ENCODE measurements at regions not wholly inside any gene's neighbourhood (a gene's known extent, or its start where the extent isn't known, plus 50 kb on each side); places are given as distances from the start of the nearest gene placed in this dataset.
"Not testable (repeated sequence)": the region's sequence is repeated elsewhere in the genome, so short reads cannot be mapped to it uniquely, and the experiment has no call there.

DNA sequence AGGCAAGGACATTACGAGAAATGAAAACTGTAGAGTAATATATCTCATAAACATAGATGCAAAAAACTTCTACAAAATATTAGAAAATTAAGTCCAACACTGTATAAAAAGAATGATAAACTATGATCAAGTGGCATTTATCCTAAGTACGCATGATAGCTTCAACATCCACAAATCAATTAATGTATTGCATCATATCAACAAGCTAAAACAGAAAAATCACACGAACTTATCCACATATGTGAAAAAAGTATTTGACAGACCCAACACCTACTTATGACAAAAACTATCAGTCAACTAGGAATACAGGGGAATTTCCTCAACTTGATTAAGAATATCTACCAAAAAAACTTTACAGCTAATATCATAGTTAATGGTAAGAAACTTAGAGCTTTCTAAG is 129.9 kb upstream of the ALG10 start:
- H3K9me2 ChIP-seq (replicated peaks; ENCODE audit: insufficient read depth, low read length): 0 out of 2 replicates have a peak, but pooled peaks cover 3% of the 10 kb centered on the region
- no peak for DNase-seq
- no peak overlapping the region for H3K4me3 ChIP-seq (ENCODE audit: low read length)
- no peaks in the 10 kb centered on the region for H3K4me1 ChIP-seq (ENCODE audit: low read length)
- no peak overlapping the region for H3K27ac ChIP-seq (ENCODE audit: low read length)
- no peak overlapping the region for H3K4me2 ChIP-seq (ENCODE audit: low read depth, low read length, poor library complexity, severe bottlenecking)
- H2AFZ ChIP-seq (ENCODE audit: low read length): no peak overlapping the region
- no peaks in the 10 kb centered on the region for H3K27me3 ChIP-seq (ENCODE audit: low read length)
- no peak overlapping the region for H3K9ac ChIP-seq (ENCODE audit: low read length)
- no peaks in the 10 kb centered on the region for H4K20me1 ChIP-seq (ENCODE audit: insufficient read depth, low read depth, low read length)
- H3K9me3 ChIP-seq (ENCODE audit: low read length): no peaks in the 10 kb centered on the region
- H3K36me3 ChIP-seq (ENCODE audit: insufficient read depth, low read length): no peaks in the 10 kb centered on the region
- H3K79me2 ChIP-seq (ENCODE audit: low read length): no peaks in the 10 kb centered on the region

DNA sequence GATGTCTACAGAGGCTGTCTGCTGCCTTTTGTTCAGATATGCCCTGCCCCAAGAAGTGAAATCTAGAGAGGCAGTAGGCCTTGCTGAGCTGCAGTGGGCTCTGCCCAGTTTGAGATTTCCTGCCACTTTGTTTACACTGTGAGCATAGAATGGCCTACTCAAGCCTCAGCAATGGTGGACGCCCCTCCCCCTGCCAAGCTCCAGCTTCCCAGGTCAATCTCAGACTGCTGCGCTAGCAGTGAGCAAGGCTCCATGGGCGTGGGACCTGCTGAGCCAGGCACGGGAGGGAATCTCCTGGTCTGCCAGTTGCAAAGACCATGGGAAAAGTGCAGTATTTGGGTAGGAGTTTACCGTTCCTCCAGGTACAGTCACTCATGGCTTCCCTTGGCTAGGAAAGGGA is 101.8 kb upstream of the ALG10 start:
- not testable (repeated sequence) for H3K36me3 ChIP-seq (ENCODE audit: insufficient read depth, low read length); H2AFZ ChIP-seq (ENCODE audit: low read length); DNase-seq; H3K27me3 ChIP-seq (ENCODE audit: low read length); H3K79me2 ChIP-seq (ENCODE audit: low read length); H3K9me2 ChIP-seq (replicated peaks; ENCODE audit: insufficient read depth, low read length); H3K9me3 ChIP-seq (ENCODE audit: low read length); H3K27ac ChIP-seq (ENCODE audit: low read length); H3K4me2 ChIP-seq (ENCODE audit: low read depth, low read length, poor library complexity, severe bottlenecking); H3K9ac ChIP-seq (ENCODE audit: low read length); H3K4me1 ChIP-seq (ENCODE audit: low read length); H4K20me1 ChIP-seq (ENCODE audit: insufficient read depth, low read depth, low read length); H3K4me3 ChIP-seq (ENCODE audit: low read length)

DNA sequence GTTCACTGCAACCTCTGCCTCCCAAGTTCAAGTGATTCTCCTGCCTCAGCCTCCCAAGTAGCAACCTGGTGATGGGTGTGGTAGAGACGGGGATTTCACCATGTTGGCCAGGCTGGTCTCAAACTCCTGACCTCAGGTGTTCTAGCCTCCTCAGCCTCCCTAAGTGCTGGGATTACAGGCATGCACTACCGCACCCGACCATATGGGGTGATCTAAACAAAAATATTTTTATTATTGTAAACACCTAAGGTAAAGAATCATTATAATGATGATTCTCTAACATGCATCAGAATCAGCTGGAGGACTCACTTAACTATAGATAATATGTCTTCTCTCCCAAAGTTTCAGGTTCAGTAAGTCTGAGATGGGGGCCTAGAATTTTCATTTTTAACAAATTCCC is 96.2 kb upstream of the ALG10 start:
- DNase-seq: no peak
- Histone ChIP-seq H3K9me2 (replicated peaks; ENCODE audit: insufficient read depth, low read length) (no peaks in the 10 kb centered on the region), H3K36me3 (ENCODE audit: insufficient read depth, low read length) (no peaks in the 10 kb centered on the region), H3K4me3 (ENCODE audit: low read length) (no peak overlapping the region), H3K27ac (ENCODE audit: low read length) (no peak overlapping the region), H3K4me2 (ENCODE audit: low read depth, low read length, poor library complexity, severe bottlenecking) (no peak overlapping the region), H2AFZ (ENCODE audit: low read length) (no peak overlapping the region), H3K4me1 (ENCODE audit: low read length) (no peaks in the 10 kb centered on the region), H3K9me3 (ENCODE audit: low read length) (peaks cover 7% of the 10 kb centered on the region; the same call in 1 of the 2 replicates), H3K9ac (ENCODE audit: low read length) (no peak overlapping the region), H3K79me2 (ENCODE audit: low read length) (no peaks in the 10 kb centered on the region), H3K27me3 (ENCODE audit: low read length) (no peaks in the 10 kb centered on the region), H4K20me1 (ENCODE audit: insufficient read depth, low read depth, low read length) (no peaks in the 10 kb centered on the region)

- not testable (repeated sequence) for H3K9me2 ChIP-seq (replicated peaks; ENCODE audit: insufficient read depth, low read length); H3K4me2 ChIP-seq (ENCODE audit: low read depth, low read length, poor library complexity, severe bottlenecking); H3K4me1 ChIP-seq (ENCODE audit: low read length); H3K79me2 ChIP-seq (ENCODE audit: low read length); H3K9me3 ChIP-seq (ENCODE audit: low read length); H3K27ac ChIP-seq (ENCODE audit: low read length); H3K27me3 ChIP-seq (ENCODE audit: low read length); H2AFZ ChIP-seq (ENCODE audit: low read length); H3K4me3 ChIP-seq (ENCODE audit: low read length); DNase-seq; H4K20me1 ChIP-seq (ENCODE audit: insufficient read depth, low read depth, low read length); H3K36me3 ChIP-seq (ENCODE audit: insufficient read depth, low read length); H3K9ac ChIP-seq (ENCODE audit: low read length)
Observed at GRCh38 chr12:33937669-33938068, 84.6 kb upstream of the ALG10 start.

- H3K36me3 ChIP-seq (ENCODE audit: insufficient read depth, low read length): no peaks in the 10 kb centered on the region
- DNase-seq: no peak
- H3K9ac ChIP-seq (ENCODE audit: low read length): no peak overlapping the region
- H3K9me3 ChIP-seq (ENCODE audit: low read length): no peaks in the 10 kb centered on the region
- H3K4me2 ChIP-seq (ENCODE audit: low read depth, low read length, poor library complexity, severe bottlenecking): no peak overlapping the region
- H3K79me2 ChIP-seq (ENCODE audit: low read length): no peaks in the 10 kb centered on the region
- H3K4me1 ChIP-seq (ENCODE audit: low read length): no peaks in the 10 kb centered on the region
- no peak overlapping the region for H2AFZ ChIP-seq (ENCODE audit: low read length)
- no peak overlapping the region for H3K4me3 ChIP-seq (ENCODE audit: low read length)
- H4K20me1 ChIP-seq (ENCODE audit: insufficient read depth, low read depth, low read length): no peaks in the 10 kb centered on the region
- no peak overlapping the region for H3K27ac ChIP-seq (ENCODE audit: low read length)
- H3K27me3 ChIP-seq (ENCODE audit: low read length): no peaks in the 10 kb centered on the region
- H3K9me2 ChIP-seq (replicated peaks; ENCODE audit: insufficient read depth, low read length): no peaks in the 10 kb centered on the region
Observed at GRCh38 chr12:33942172-33942571, 80.1 kb upstream of the ALG10 start.

GRCh38 chr12:33944703-33945437 is 77.4 kb upstream of the ALG10 start:
- Histone ChIP-seq H3K36me3 (ENCODE audit: insufficient read depth, low read length) (no peaks in the 10 kb centered on the region), H3K27ac (ENCODE audit: low read length) (no peak overlapping the region), H3K4me1 (ENCODE audit: low read length) (no peaks in the 10 kb centered on the region), H3K79me2 (ENCODE audit: low read length) (no peaks in the 10 kb centered on the region), H3K9me2 (replicated peaks; ENCODE audit: insufficient read depth, low read length) (no peaks in the 10 kb centered on the region), H2AFZ (ENCODE audit: low read length) (no peak overlapping the region), H3K4me3 (ENCODE audit: low read length) (no peak overlapping the region), H3K9me3 (ENCODE audit: low read length) (no peaks in the 10 kb centered on the region; the same call in 1 of the 2 replicates), H4K20me1 (ENCODE audit: insufficient read depth, low read depth, low read length) (no peaks in the 10 kb centered on the region), H3K27me3 (ENCODE audit: low read length) (no peaks in the 10 kb centered on the region), H3K9ac (ENCODE audit: low read length) (no peak overlapping the region), H3K4me2 (ENCODE audit: low read depth, low read length, poor library complexity, severe bottlenecking) (no peak overlapping the region)
- DNase-seq: no peak

- Histone ChIP-seq H3K27me3 (ENCODE audit: low read length) (no peaks in the 10 kb centered on the region), H3K4me2 (ENCODE audit: low read depth, low read length, poor library complexity, severe bottlenecking) (no peak overlapping the region), H2AFZ (ENCODE audit: low read length) (no peak overlapping the region), H3K4me1 (ENCODE audit: low read length) (no peaks in the 10 kb centered on the region), H3K4me3 (ENCODE audit: low read length) (no peak overlapping the region), H3K79me2 (ENCODE audit: low read length) (no peaks in the 10 kb centered on the region), H4K20me1 (ENCODE audit: insufficient read depth, low read depth, low read length) (no peaks in the 10 kb centered on the region), H3K27ac (ENCODE audit: low read length) (no peak overlapping the region), H3K9ac (ENCODE audit: low read length) (no peak overlapping the region), H3K36me3 (ENCODE audit: insufficient read depth, low read length) (no peaks in the 10 kb centered on the region), H3K9me3 (ENCODE audit: low read length) (no peaks in the 10 kb centered on the region; the same call in 1 of the 2 replicates), H3K9me2 (replicated peaks; ENCODE audit: insufficient read depth, low read length) (no peaks in the 10 kb centered on the region)
- no peak for DNase-seq
Observed at GRCh38 chr12:33945438-33945784, 76.9 kb upstream of the ALG10 start.

GRCh38 chr12:33966219-33966618 is 56.1 kb upstream of the ALG10 start:
- not testable (repeated sequence) for H3K4me1 ChIP-seq (ENCODE audit: low read length); H3K79me2 ChIP-seq (ENCODE audit: low read length); H4K20me1 ChIP-seq (ENCODE audit: insufficient read depth, low read depth, low read length); H3K4me3 ChIP-seq (ENCODE audit: low read length); H3K9me3 ChIP-seq (ENCODE audit: low read length); H2AFZ ChIP-seq (ENCODE audit: low read length); H3K9ac ChIP-seq (ENCODE audit: low read length); DNase-seq; H3K9me2 ChIP-seq (replicated peaks; ENCODE audit: insufficient read depth, low read length); H3K4me2 ChIP-seq (ENCODE audit: low read depth, low read length, poor library complexity, severe bottlenecking); H3K36me3 ChIP-seq (ENCODE audit: insufficient read depth, low read length); H3K27ac ChIP-seq (ENCODE audit: low read length); H3K27me3 ChIP-seq (ENCODE audit: low read length)

GRCh38 chr12:33967760-33968159 is 54.5 kb upstream of the ALG10 start:
- DNase-seq: no peak
- Histone ChIP-seq H3K9ac (ENCODE audit: low read length) (no peak overlapping the region), H3K36me3 (ENCODE audit: insufficient read depth, low read length) (no peaks in the 10 kb centered on the region), H3K79me2 (ENCODE audit: low read length) (no peaks in the 10 kb centered on the region), H3K4me1 (ENCODE audit: low read length) (no peaks in the 10 kb centered on the region), H3K27ac (ENCODE audit: low read length) (no peak overlapping the region), H3K27me3 (ENCODE audit: low read length) (no peaks in the 10 kb centered on the region), H2AFZ (ENCODE audit: low read length) (no peak overlapping the region), H4K20me1 (ENCODE audit: insufficient read depth, low read depth, low read length) (no peaks in the 10 kb centered on the region), H3K9me2 (replicated peaks; ENCODE audit: insufficient read depth, low read length) (no peaks in the 10 kb centered on the region), H3K4me2 (ENCODE audit: low read depth, low read length, poor library complexity, severe bottlenecking) (no peak overlapping the region), H3K9me3 (ENCODE audit: low read length) (0 out of 2 replicates have a peak, but pooled peaks cover 4% of the 10 kb centered on the region), H3K4me3 (ENCODE audit: low read length) (no peak overlapping the region)
